ENCODE measurements at regions not wholly inside any gene's neighbourhood (a gene's known extent, or its start where the extent isn't known, plus 50 kb on each side); places are given as distances from the start of the nearest gene placed in this dataset.

- TF ChIP-seq CTCF (conservative IDR thresholded peaks at IDR 0.05) (no peak), EZH2 (IDR thresholded peaks at IDR 0.05; ENCODE audit: low read depth) (no peak)
Measured at GRCh38 chr1:60228041-60228491, 154.5 kb upstream of the C1orf87 start.
